Islet of Langerhans (tissue), 1 donor: ENCODE measurements at regions not wholly inside any gene's neighbourhood (a gene's known extent, or its start where the extent isn't known, plus 50 kb on each side); places are given as distances from the start of the nearest gene placed in this dataset.

Experiments used
- FAIRE-seq: peaks from one replicate; lab custom pipeline; 2011; peaks lifted over from hg19 to GRCh38; lab: Jason Lieb, UNC

- no peak for FAIRE-seq
Observed at GRCh38 chr17:54839447-54839846, 61.2 kb upstream of the TOM1L1 start.

GRCh38 chr17:54840885-54841591, 59.6 kb upstream of the TOM1L1 start:
- FAIRE-seq = no peak

GRCh38 chr17:54841656-54842055, 59.0 kb upstream of the TOM1L1 start:
- no peak for FAIRE-seq

GRCh38 chr17:54844233-54844632, 56.4 kb upstream of the TOM1L1 start:
- no peak for FAIRE-seq

- FAIRE-seq = no peak
Observed at GRCh38 chr17:54848368-54848987, 52.2 kb upstream of the TOM1L1 start.

GRCh38 chr17:54849660-54850059, 51.0 kb upstream of the TOM1L1 start:
- no peak for FAIRE-seq
